ENCODE measurements at regions not wholly inside any gene's neighbourhood (a gene's known extent, or its start where the extent isn't known, plus 50 kb on each side); places are given as distances from the start of the nearest gene placed in this dataset.

- TF ChIP-seq CTCF (IDR thresholded peaks at IDR 0.05) (no peak), EP300 (IDR thresholded peaks at IDR 0.05) (no peak)
Observed at GRCh38 chr9:80552931-80553330, 981.2 kb downstream of the TLE4 start.

Data from upper lobe of left lung (tissue), 4 donors.